GM12878 (cell line): ENCODE measurements at regions not wholly inside any gene's neighbourhood (a gene's known extent, or its start where the extent isn't known, plus 50 kb on each side); places are given as distances from the start of the nearest gene placed in this dataset.

Source experiments
- ATAC-seq: fragments of 200-7000 bp; cut with Tn5 transposase; 3 replicates; pipeline ENCODE4 v1.9.1; 2020; ENCODE audit warnings: mild to moderate bottlenecking, moderate library complexity
- BruUV-seq: library from RNA; stranded (reverse); fragments of 400-500 nt; replicated peaks from 2 replicates; lab custom pipeline; 2021; lab: Mats Ljungman, UMichigan
- CTCF ChIA-PET: fragments of 300-600 bp; sonication (Branson Sonifier 250); formaldehyde crosslinking; extraction: SDS; loops from one replicate; lab custom pipeline; 2021; ENCODE audit warnings: inconsistent platforms; lab: Yijun Ruan, JAX
- POLR2A ChIA-PET: fragments of 350-600 bp; formaldehyde crosslinking; extraction: SDS; loops from one replicate; lab custom pipeline; 2021; ENCODE audit warnings: inconsistent platforms; lab: Charles Lee
- RAD21 ChIA-PET: fragments of 300-600 bp; sonication (Branson Sonifier 250); formaldehyde crosslinking; loops from one replicate; lab custom pipeline; 2023; ENCODE audit warnings: antibody characterized with exemption; ENCODE audit not compliant: unreplicated experiment; lab: Charles Lee
- SMC1A ChIA-PET: fragments of 300-600 bp; sonication (Branson Sonifier 250); formaldehyde crosslinking; loops from one replicate; lab custom pipeline; 2023; ENCODE audit not compliant: unreplicated experiment, uncharacterized antibody; lab: Charles Lee
- DNase-seq: peaks from one replicate; pipeline ENCODE4 v3.0.0-alpha.2; 2011; ENCODE audit warnings: low read depth, low spot score
- FAIRE-seq: peaks from 3 replicates; lab custom pipeline; 2011; peaks lifted over from hg19 to GRCh38; lab: Jason Lieb, UNC
- H2AFZ ChIP-seq: 2 replicates; pipeline ENCODE4 v1.6.0; 2011; ENCODE audit warnings: low read depth, low read length, control low read depth; ENCODE audit not compliant: control insufficient read depth
- H3K27ac ChIP-seq: 2 replicates; pipeline ENCODE4 v1.5.1; 2011; ENCODE audit warnings: control low read depth; ENCODE audit not compliant: control insufficient read depth, insufficient read depth
- H3K27me3 ChIP-seq, 2 experiments: replicated peaks in 1 of 2; 2 replicates each; pipeline versions ENCODE4 v1.6.0 to v1.6.1; 2011; ENCODE audit warnings: low read length in 1 of 2; ENCODE audit not compliant: control insufficient read depth in 2 of 2, insufficient read depth in 2 of 2
- H3K36me3 ChIP-seq, 2 experiments: 2 replicates each; pipeline ENCODE4 v1.5.1; 2011; ENCODE audit warnings: low read length in 1 of 2; ENCODE audit not compliant: control insufficient read depth in 2 of 2, insufficient read depth in 2 of 2
- H3K4me1 ChIP-seq: 2 replicates; pipeline ENCODE4 v1.6.1; 2011; ENCODE audit warnings: mild to moderate bottlenecking, low read length, moderate library complexity, mixed read lengths; ENCODE audit not compliant: control insufficient read depth, insufficient read depth
- H3K4me2 ChIP-seq: 2 replicates; pipeline ENCODE4 v1.6.0; 2011; ENCODE audit warnings: control low read depth; ENCODE audit not compliant: control insufficient read depth, insufficient read depth
- H3K4me3 ChIP-seq: fragments of 200-600 bp; sonication (generic); 2 replicates; pipeline ENCODE4 v1.5.1; 2016
- H3K79me2 ChIP-seq: 2 replicates; pipeline ENCODE4 v1.6.0; 2011; ENCODE audit warnings: low read length; ENCODE audit not compliant: control insufficient read depth, insufficient read depth
- H3K9ac ChIP-seq: 2 replicates; pipeline ENCODE4 v1.8.0; 2011; ENCODE audit warnings: low read length, control low read depth, mixed read lengths; ENCODE audit not compliant: control insufficient read depth, insufficient read depth
- H3K9me3 ChIP-seq: replicated peaks from 3 replicates; pipeline ENCODE4 v1.5.1; 2011; ENCODE audit warnings: mild to moderate bottlenecking, low read length; ENCODE audit not compliant: control insufficient read depth, insufficient read depth
- H4K20me1 ChIP-seq: 2 replicates; pipeline ENCODE4 v1.6.0; 2011; ENCODE audit not compliant: control insufficient read depth, insufficient read depth
- CHD1 ChIP-seq: IDR thresholded peaks from 2 replicates; pipeline ENCODE4 v1.6.1; 2012; ENCODE audit warnings: low read depth, low read length, improper control_type of control experiment
- CREB1 ChIP-seq: IDR thresholded peaks from 2 replicates; pipeline ENCODE4 v1.6.1; 2012; ENCODE audit warnings: low read depth, mild to moderate bottlenecking, inconsistent platforms
- HDGF ChIP-seq: fragments of 450-650 bp; IDR thresholded peaks from 2 replicates; pipeline ENCODE4 v1.6.1; 2016; ENCODE audit warnings: antibody characterized with exemption
- IKZF1 ChIP-seq: fragments of 450-650 bp; conservative IDR thresholded peaks from 2 replicates; pipeline ENCODE4 v1.6.1; 2017; ENCODE audit warnings: antibody characterized with exemption, mild to moderate bottlenecking
- MYC ChIP-seq: IDR thresholded peaks from 2 replicates; pipeline ENCODE4 v1.6.1; 2011; ENCODE audit warnings: mild to moderate bottlenecking, low read length, moderate library complexity, inconsistent platforms; ENCODE audit not compliant: insufficient read depth, insufficient replicate concordance, insufficient read length, severe bottlenecking
- NFIC ChIP-seq: IDR thresholded peaks from 2 replicates; pipeline ENCODE4 v1.6.1; 2012; ENCODE audit warnings: low read depth, mild to moderate bottlenecking, inconsistent platforms, low read length, moderate library complexity
- POU2F2 ChIP-seq: IDR thresholded peaks from 3 replicates; pipeline ENCODE4 v1.6.1; 2011; ENCODE audit warnings: low read depth, mild to moderate bottlenecking, low read length, borderline replicate concordance
- TAF1 ChIP-seq: IDR thresholded peaks from 2 replicates; pipeline ENCODE4 v1.6.1; 2011; ENCODE audit warnings: mild to moderate bottlenecking, low read depth, low read length, borderline replicate concordance
- ZBED1 ChIP-seq: IDR thresholded peaks from 2 replicates; pipeline ENCODE4 v1.6.1; 2016; ENCODE audit warnings: borderline replicate concordance
- ZNF207 ChIP-seq: fragments of 450-650 bp; IDR thresholded peaks from 2 replicates; pipeline ENCODE4 v1.6.1; 2014; ENCODE audit warnings: antibody characterized with exemption, mild to moderate bottlenecking, borderline replicate concordance
- WGBS: methylation state at CpG from one replicate; pipeline ENCODE4 v1.1.6; 2016; ENCODE audit warnings: low lambda C conversion rate; ENCODE audit not compliant: insufficient replicate concordance, insufficient coverage; ENCODE audit errors: missing lambda C conversion rate; 5-methylcytosine and 5-hydroxymethylcytosine counted together
- in situ Hi-C: fragments of 300-500 bp; cut with MboI; formaldehyde crosslinking; loops from 9 replicates; pipeline ENCODE4 v1.14.3; 2018; ENCODE audit warnings: mixed read lengths
- intact Hi-C: fragments of 100-400 bp; cut with micrococcal nuclease; formaldehyde crosslinking; loops from one replicate; pipeline ENCODE4 v1.14.2; 2022; ENCODE audit not compliant: unreplicated experiment
- TF ChIP-seq, protein P1 (sequence below): fragments of 450-650 bp; formaldehyde crosslinking; IDR thresholded peaks from 2 replicates; pipeline ENCODE4 v1.4.0; 2020; ENCODE audit warnings: mild to moderate bottlenecking, moderate library complexity
- TF ChIP-seq, protein P2 (sequence below): fragments of 150-350 bp; IDR thresholded peaks from 2 replicates; pipeline ENCODE4 v1.6.1; 2014; ENCODE audit warnings: mild to moderate bottlenecking, low read depth, low read length
- TF ChIP-seq, protein P3 (sequence below): IDR thresholded peaks from 2 replicates; pipeline ENCODE4 v1.6.1; 2012; ENCODE audit warnings: low read length, inconsistent platforms
- TF ChIP-seq, protein P4 (sequence below): fragments of 450-650 bp; conservative IDR thresholded peaks from 2 replicates; pipeline ENCODE4 v1.6.1; 2017; ENCODE audit warnings: mild to moderate bottlenecking, moderate library complexity
- TF ChIP-seq, protein P5 (sequence below), 3 experiments: IDR thresholded peaks in 2 of 3; conservative IDR thresholded peaks in 1 of 3; 2 replicates each; pipeline ENCODE4 v1.5.1; 2011; ENCODE audit warnings: low read depth in 3 of 3, low read length in 3 of 3, mild to moderate bottlenecking in 3 of 3, control low read depth in 2 of 3, moderate library complexity in 2 of 3, inconsistent platforms in 1 of 3, mixed read lengths in 1 of 3; ENCODE audit not compliant: control insufficient read depth in 2 of 3, insufficient read depth in 1 of 3; ENCODE audit errors: extremely low read depth in 1 of 3

DNA sequence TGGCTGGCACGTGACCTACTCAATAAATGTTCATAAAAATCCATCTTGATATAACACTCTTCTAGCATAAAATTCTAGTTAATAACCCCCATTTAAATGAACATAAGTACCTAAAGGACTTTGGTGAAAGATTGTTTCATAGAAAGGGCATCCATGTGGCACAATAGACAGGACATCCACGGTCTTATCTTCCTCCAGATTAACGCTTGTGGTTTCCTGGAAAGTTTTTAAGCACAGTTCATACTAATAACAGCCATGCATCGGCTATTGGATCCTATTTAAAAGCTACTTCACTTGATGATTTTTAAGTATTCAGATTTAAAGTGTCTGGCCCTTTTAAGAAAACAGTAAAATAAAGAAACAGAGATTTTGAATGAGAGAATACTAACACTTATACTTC is 288.3 kb downstream of the AHR start:
- Histone ChIP-seq H3K4me3 (no peak overlapping the region), H2AFZ (no peak overlapping the region), H3K4me1 (no peaks in the 10 kb centered on the region), H3K4me2 (no peak overlapping the region), H3K36me3 (no peaks in the 10 kb centered on the region), H3K27me3 (no peaks in the 10 kb centered on the region; a peak in 1 of 4 replicates), H4K20me1 (no peaks in the 10 kb centered on the region), H3K9ac (no peak overlapping the region), H3K79me2 (no peaks in the 10 kb centered on the region), H3K9me3 (no peaks in the 10 kb centered on the region), H3K27ac (no peak overlapping the region)
- in situ Hi-C loops (no loop called here), intact Hi-C loops (no loop called here)
- WGBS, result 8% methylated on average over 4 of the region's 4 CpGs
- ChIA-PET POLR2A (no interaction called here), CTCF (no interaction called here), SMC1A (no interaction called here), RAD21 (no interaction called here)
- FAIRE-seq, result no peak
- no TSS peak for BruUV-seq
- DNase-seq, result no peak
- no peak for ATAC-seq
- TF ChIP-seq TAF1 (no peak), CHD1 (no peak), MYC (no peak), POU2F2 (no peak), ZNF207 (no peak), HDGF (no peak), CREB1 (no peak), IKZF1 (no peak), ZBED1 (no peak), NFIC (no peak)
- TF ChIP-seq, protein P1, sequence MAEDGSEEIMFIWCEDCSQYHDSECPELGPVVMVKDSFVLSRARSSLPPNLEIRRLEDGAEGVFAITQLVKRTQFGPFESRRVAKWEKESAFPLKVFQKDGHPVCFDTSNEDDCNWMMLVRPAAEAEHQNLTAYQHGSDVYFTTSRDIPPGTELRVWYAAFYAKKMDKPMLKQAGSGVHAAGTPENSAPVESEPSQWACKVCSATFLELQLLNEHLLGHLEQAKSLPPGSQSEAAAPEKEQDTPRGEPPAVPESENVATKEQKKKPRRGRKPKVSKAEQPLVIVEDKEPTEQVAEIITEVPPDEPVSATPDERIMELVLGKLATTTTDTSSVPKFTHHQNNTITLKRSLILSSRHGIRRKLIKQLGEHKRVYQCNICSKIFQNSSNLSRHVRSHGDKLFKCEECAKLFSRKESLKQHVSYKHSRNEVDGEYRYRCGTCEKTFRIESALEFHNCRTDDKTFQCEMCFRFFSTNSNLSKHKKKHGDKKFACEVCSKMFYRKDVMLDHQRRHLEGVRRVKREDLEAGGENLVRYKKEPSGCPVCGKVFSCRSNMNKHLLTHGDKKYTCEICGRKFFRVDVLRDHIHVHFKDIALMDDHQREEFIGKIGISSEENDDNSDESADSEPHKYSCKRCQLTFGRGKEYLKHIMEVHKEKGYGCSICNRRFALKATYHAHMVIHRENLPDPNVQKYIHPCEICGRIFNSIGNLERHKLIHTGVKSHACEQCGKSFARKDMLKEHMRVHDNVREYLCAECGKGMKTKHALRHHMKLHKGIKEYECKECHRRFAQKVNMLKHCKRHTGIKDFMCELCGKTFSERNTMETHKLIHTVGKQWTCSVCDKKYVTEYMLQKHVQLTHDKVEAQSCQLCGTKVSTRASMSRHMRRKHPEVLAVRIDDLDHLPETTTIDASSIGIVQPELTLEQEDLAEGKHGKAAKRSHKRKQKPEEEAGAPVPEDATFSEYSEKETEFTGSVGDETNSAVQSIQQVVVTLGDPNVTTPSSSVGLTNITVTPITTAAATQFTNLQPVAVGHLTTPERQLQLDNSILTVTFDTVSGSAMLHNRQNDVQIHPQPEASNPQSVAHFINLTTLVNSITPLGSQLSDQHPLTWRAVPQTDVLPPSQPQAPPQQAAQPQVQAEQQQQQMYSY (CRISPR knock-in tag), result no peak
- TF ChIP-seq, protein P2, sequence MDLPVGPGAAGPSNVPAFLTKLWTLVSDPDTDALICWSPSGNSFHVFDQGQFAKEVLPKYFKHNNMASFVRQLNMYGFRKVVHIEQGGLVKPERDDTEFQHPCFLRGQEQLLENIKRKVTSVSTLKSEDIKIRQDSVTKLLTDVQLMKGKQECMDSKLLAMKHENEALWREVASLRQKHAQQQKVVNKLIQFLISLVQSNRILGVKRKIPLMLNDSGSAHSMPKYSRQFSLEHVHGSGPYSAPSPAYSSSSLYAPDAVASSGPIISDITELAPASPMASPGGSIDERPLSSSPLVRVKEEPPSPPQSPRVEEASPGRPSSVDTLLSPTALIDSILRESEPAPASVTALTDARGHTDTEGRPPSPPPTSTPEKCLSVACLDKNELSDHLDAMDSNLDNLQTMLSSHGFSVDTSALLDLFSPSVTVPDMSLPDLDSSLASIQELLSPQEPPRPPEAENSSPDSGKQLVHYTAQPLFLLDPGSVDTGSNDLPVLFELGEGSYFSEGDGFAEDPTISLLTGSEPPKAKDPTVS, result no peak
- TF ChIP-seq, protein P3, sequence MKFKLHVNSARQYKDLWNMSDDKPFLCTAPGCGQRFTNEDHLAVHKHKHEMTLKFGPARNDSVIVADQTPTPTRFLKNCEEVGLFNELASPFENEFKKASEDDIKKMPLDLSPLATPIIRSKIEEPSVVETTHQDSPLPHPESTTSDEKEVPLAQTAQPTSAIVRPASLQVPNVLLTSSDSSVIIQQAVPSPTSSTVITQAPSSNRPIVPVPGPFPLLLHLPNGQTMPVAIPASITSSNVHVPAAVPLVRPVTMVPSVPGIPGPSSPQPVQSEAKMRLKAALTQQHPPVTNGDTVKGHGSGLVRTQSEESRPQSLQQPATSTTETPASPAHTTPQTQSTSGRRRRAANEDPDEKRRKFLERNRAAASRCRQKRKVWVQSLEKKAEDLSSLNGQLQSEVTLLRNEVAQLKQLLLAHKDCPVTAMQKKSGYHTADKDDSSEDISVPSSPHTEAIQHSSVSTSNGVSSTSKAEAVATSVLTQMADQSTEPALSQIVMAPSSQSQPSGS, result no peak
- TF ChIP-seq, protein P4, sequence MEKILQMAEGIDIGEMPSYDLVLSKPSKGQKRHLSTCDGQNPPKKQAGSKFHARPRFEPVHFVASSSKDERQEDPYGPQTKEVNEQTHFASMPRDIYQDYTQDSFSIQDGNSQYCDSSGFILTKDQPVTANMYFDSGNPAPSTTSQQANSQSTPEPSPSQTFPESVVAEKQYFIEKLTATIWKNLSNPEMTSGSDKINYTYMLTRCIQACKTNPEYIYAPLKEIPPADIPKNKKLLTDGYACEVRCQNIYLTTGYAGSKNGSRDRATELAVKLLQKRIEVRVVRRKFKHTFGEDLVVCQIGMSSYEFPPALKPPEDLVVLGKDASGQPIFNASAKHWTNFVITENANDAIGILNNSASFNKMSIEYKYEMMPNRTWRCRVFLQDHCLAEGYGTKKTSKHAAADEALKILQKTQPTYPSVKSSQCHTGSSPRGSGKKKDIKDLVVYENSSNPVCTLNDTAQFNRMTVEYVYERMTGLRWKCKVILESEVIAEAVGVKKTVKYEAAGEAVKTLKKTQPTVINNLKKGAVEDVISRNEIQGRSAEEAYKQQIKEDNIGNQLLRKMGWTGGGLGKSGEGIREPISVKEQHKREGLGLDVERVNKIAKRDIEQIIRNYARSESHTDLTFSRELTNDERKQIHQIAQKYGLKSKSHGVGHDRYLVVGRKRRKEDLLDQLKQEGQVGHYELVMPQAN, result no peak
- TF ChIP-seq, protein P5, sequence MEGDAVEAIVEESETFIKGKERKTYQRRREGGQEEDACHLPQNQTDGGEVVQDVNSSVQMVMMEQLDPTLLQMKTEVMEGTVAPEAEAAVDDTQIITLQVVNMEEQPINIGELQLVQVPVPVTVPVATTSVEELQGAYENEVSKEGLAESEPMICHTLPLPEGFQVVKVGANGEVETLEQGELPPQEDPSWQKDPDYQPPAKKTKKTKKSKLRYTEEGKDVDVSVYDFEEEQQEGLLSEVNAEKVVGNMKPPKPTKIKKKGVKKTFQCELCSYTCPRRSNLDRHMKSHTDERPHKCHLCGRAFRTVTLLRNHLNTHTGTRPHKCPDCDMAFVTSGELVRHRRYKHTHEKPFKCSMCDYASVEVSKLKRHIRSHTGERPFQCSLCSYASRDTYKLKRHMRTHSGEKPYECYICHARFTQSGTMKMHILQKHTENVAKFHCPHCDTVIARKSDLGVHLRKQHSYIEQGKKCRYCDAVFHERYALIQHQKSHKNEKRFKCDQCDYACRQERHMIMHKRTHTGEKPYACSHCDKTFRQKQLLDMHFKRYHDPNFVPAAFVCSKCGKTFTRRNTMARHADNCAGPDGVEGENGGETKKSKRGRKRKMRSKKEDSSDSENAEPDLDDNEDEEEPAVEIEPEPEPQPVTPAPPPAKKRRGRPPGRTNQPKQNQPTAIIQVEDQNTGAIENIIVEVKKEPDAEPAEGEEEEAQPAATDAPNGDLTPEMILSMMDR (IDR thresholded peaks at IDR 0.05 in 2 of 3, conservative IDR thresholded peaks at IDR 0.05 in 1 of 3; ENCODE audit: control insufficient read depth in 2 of 3, extremely low read depth in 1 of 3, insufficient read depth in 1 of 3, low read depth in 3 of 3, low read length in 3 of 3), result no peak
